ENCODE measurements at regions not wholly inside any gene's neighbourhood (a gene's known extent, or its start where the extent isn't known, plus 50 kb on each side); places are given as distances from the start of the nearest gene placed in this dataset.
A peak's percentile ranks its signal among the peaks of the same experiment; 100 is the strongest.

DNA sequence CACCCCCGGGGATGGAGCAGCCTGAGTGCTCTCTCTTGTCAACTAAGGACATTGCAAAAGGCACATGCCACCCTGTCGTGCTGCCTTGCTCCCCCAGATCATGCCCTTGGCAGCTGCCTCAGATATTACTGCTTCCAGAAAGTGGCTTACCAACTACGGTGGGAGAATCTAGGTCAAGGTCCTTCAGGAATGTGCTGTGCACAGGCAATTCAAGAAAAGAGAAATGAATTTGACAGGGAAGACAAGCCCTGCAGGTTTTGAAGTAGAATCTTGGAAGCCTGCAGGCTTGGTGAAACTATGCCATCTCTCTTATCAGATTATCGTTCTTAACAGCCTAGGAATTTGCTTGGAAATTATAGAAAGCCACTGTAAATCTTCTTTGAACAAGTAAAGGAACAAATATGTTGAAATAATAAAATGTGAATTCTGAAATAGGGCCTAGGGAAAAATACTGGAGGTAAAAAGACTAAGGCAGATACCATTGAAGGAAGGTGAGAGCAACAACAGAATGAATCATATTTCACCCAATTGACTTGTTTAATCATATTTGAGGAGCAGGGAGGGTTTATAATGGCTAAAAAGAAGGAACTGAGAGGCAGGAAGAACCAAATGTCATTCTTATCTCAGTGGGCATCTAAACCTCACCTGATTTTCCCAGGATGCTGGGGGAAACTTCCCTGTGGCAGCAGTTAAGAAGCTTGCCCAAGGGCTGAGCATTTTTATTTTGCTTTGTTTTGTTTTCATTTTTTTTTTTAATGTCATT is 94.0 kb upstream of the GLS start:
- Mint-ChIP-seq H3K4me3 (no peak overlapping the region), H3K27me3 (ENCODE audit: low read depth) (peaks cover 3% of the 10 kb centered on the region), H3K27ac (no peak overlapping the region), H3K36me3 (ENCODE audit: low read depth) (no peaks in the 10 kb centered on the region), H3K9me3 (ENCODE audit: insufficient read depth) (no peaks in the 10 kb centered on the region), H3K4me1 (ENCODE audit: low read depth) (peaks cover 7% of the 10 kb centered on the region)
- CTCF ChIA-PET = no interaction called here
- DNase-seq (no peak), ATAC-seq (no peak)
- POLR2A ChIA-PET = interaction anchor here (0.6 kb wide), 1 partner anchor 442 kb away, joined by 5 read pairs; no protein-coding TSS in a partner anchor

DNA sequence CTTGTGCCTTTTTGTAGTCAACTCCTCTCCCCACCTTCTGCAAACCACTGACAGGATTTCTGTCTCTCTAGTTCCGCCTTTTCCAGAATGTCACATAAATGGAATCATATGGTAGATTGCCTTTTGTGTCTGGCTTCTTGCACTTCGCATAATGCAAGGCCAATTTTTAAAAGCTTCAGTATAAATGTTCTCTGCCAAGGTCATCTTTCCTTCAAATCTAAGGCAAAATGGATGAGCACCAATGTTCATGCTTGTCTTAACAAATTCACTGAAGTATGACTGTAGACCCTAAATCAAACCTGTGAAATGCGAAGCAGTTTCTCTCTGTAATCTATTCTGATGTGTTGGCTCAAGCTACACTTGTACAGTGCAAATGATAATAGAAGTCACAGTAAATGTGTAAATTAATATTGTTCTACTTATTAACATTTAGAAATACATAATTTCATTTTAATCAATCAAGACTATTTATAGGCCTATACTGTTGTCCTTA is 92.8 kb upstream of the GLS start:
- CTCF ChIA-PET = interaction anchor here (1.5 kb wide), 1 partner anchor 160 kb away, joined by 4 read pairs; no protein-coding TSS in a partner anchor
- POLR2A ChIA-PET = interaction anchor here (0.6 to 1.2 kb wide), 3 partner anchors 57 to 183 kb away, joined by 3 read pairs; no protein-coding TSS in a partner anchor

DNA sequence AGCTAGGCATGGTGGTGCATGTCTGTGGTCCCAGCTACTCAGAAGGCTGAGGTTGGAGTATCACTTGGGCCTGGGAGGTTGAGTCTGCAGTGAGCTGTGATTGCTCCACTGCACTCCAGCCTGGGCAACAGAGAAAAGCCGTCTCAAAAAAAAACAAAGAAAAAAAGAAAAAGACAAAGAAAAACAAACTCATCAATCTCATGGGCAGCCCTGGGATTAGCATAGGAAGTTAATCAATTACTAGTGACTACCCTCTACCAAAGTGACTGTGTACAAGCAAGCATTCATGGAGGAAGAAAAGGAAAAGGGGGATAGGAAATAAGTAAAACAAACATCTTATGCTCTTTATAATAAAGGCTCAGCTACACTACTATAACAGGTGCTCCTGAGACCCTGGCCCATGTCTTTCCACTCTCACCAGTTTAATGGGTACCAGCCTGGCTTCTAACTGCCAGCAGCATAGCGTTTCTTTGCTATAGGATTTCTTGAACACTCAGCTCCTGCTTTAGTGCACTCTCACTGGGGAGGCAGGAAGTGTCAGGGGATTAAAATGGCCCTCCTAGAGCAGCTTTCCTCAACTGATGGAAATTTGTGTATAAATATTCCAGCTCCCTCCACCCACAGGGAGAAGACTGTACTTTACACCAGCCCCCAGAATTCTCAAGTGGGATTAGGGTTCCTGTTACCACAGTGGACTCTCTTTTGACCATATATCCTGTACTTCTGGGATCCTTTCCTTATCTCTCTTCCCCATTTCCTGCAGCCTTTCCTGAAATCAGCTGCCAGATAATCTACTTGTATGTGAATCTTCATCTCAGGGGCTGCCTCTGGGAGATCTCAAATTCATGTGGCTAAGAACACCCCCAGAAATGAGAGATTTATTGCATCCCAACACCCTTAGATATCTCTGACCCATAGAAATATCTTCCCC is 91.3 kb upstream of the GLS start:
- ChIA-PET CTCF (no interaction called here), POLR2A (interaction anchor here (1.2 kb wide), 1 partner anchor 171 kb away, joined by 3 read pairs; no protein-coding TSS in a partner anchor)
- no peaks in the 10 kb centered on the region for H3K9me3 Mint-ChIP-seq (ENCODE audit: insufficient read depth)
- H3K27ac Mint-ChIP-seq = no peak overlapping the region
- H3K36me3 Mint-ChIP-seq (ENCODE audit: low read depth) = no peaks in the 10 kb centered on the region
- ATAC-seq = no peak
- H3K27me3 Mint-ChIP-seq (ENCODE audit: low read depth) = no peaks in the 10 kb centered on the region
- peaks cover 15% of the 10 kb centered on the region for H3K4me1 Mint-ChIP-seq (ENCODE audit: low read depth)
- DNase-seq = no peak
- H3K4me3 Mint-ChIP-seq = no peak overlapping the region

More for the DNA sequence above, 92.8 kb upstream of the GLS start:
- ATAC-seq = no peak
- no peak for DNase-seq
- no peak overlapping the region for H3K27ac Mint-ChIP-seq
- H3K27me3 Mint-ChIP-seq (ENCODE audit: low read depth) = peaks cover 3% of the 10 kb centered on the region
- H3K4me3 Mint-ChIP-seq = no peak overlapping the region
- peaks cover 10% of the 10 kb centered on the region for H3K4me1 Mint-ChIP-seq (ENCODE audit: low read depth)
- no peaks in the 10 kb centered on the region for H3K9me3 Mint-ChIP-seq (ENCODE audit: insufficient read depth)
- no peaks in the 10 kb centered on the region for H3K36me3 Mint-ChIP-seq (ENCODE audit: low read depth)

DNA sequence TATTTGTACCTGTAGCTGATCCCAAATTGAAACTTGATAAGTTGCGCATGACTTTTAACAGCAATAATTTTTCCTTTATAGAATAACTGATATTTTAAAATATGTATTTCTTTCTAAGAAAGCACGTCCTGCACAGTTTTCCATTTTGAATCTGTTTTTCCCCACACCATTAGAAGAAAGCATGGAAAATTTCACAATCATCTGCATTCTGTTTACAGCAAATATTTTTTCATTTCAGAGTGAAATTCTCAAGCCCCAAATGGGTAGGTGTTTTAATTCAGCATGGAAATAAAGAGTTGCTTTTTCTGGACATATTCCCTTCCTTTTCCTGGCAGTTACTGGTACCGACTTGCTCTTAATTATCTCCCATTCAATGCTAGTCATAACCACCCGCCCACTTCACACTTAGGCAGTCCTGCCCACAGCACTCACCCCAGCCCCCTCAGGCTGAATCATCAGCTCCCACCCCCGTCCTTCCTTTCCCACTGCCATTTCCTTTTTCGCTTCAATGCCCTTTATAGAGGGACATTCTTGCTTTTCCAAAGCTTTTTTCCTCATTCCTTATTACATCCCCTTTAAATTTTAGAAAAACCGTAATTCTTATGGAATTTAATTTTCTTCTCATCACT is 89.2 kb upstream of the GLS start:
- H3K4me1 Mint-ChIP-seq (ENCODE audit: low read depth) = peaks cover 15% of the 10 kb centered on the region
- no peaks in the 10 kb centered on the region for H3K27me3 Mint-ChIP-seq (ENCODE audit: low read depth)
- CTCF ChIA-PET = interaction anchor here (1.0 to 2.0 kb wide), 4 partner anchors 11 to 238 kb away, joined by 3 to 7 read pairs (median 4); no protein-coding TSS in a partner anchor
- H3K36me3 Mint-ChIP-seq (ENCODE audit: low read depth) = no peaks in the 10 kb centered on the region
- peak; percentile 31 for DNase-seq
- no peak overlapping the region for H3K27ac Mint-ChIP-seq
- no peak for ATAC-seq
- no peak overlapping the region for H3K4me3 Mint-ChIP-seq
- no peaks in the 10 kb centered on the region for H3K9me3 Mint-ChIP-seq (ENCODE audit: insufficient read depth)
- POLR2A ChIA-PET = no interaction called here

GRCh38 chr2:190791976-190792575 is 88.5 kb upstream of the GLS start:
- no peak overlapping the region for H3K4me3 Mint-ChIP-seq
- no peaks in the 10 kb centered on the region for H3K36me3 Mint-ChIP-seq (ENCODE audit: low read depth)
- CTCF ChIA-PET = interaction anchor here (1.0 to 2.0 kb wide), 3 partner anchors 12 to 237 kb away, joined by 3 to 7 read pairs (median 4); no protein-coding TSS in a partner anchor
- no peak overlapping the region for H3K27ac Mint-ChIP-seq
- no peaks in the 10 kb centered on the region for H3K27me3 Mint-ChIP-seq (ENCODE audit: low read depth)
- DNase-seq = no peak
- POLR2A ChIA-PET = interaction anchor here (0.5 to 0.6 kb wide), 2 partner anchors 90 to 167 kb away, joined by 3 read pairs; no protein-coding TSS in a partner anchor
- H3K4me1 Mint-ChIP-seq (ENCODE audit: low read depth) = peaks cover 15% of the 10 kb centered on the region
- ATAC-seq = no peak
- no peaks in the 10 kb centered on the region for H3K9me3 Mint-ChIP-seq (ENCODE audit: insufficient read depth)

DNA sequence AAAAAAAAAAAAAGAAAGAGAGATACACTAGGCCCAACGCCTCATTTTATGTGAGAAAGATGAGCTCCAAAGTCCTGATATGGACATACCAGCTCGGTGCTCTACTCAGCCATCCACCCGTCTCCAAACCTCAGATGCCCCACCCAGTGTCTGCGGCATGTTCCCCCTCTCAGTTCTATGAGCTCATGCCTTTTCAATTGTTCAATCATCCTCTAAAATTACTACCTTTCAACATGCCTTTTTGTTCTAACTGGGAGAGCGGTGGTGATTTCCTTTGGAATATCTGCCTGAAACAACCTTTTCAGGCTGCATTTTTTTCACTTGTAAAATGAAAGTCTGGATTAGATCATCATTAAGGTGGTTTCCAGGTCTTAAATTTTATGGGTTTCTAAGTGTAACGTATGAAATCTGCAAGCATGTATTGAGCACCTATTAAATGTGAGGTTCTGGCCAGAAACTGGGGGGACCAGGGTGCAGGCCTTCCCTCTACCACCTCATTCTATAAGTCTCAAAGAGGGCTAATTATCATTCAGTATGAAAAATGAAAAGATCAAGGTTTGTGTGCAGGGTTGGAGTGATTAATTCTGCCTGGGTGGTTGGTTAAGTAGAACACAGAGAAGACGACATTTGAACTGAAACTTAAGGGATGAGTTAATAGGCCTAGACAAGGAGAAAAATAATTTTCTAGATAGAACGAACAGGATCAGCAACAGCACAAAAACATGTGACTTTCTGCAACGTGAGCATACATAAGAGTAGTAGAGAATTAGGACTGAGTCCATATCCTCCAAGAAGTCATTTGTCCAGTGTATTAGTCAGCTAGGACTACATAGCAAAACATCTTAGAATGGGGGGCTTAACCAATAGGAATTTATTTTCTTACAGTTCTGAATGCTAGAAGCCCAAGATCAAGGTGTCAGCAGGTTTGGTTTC is 87.4 kb upstream of the GLS start:
- no peaks in the 10 kb centered on the region for H3K27me3 Mint-ChIP-seq (ENCODE audit: low read depth)
- DNase-seq (no peak), ATAC-seq (no peak)
- CTCF ChIA-PET = interaction anchor here (1.1 to 2.0 kb wide), 3 partner anchors 10 to 155 kb away, joined by 3 to 7 read pairs (median 3); no protein-coding TSS in a partner anchor
- H3K27ac Mint-ChIP-seq = no peak overlapping the region
- peaks cover 15% of the 10 kb centered on the region for H3K4me1 Mint-ChIP-seq (ENCODE audit: low read depth)
- H3K36me3 Mint-ChIP-seq (ENCODE audit: low read depth) = no peaks in the 10 kb centered on the region
- H3K9me3 Mint-ChIP-seq (ENCODE audit: insufficient read depth) = no peaks in the 10 kb centered on the region
- H3K4me3 Mint-ChIP-seq = no peak overlapping the region
- POLR2A ChIA-PET = interaction anchor here (1.4 kb wide), 1 partner anchor 89 kb away, joined by 4 read pairs; no protein-coding TSS in a partner anchor

- H3K9me3 Mint-ChIP-seq (ENCODE audit: insufficient read depth) = no peaks in the 10 kb centered on the region
- ChIA-PET CTCF (interaction anchor here (0.8 to 1.5 kb wide), 4 partner anchors 10 to 159 kb away, joined by 3 to 5 read pairs (median 3); no protein-coding TSS in a partner anchor), POLR2A (interaction anchor here (0.6 kb wide), 1 partner anchor 113 kb away, joined by 3 read pairs; no protein-coding TSS in a partner anchor)
- H3K4me3 Mint-ChIP-seq = no peak overlapping the region
- H3K36me3 Mint-ChIP-seq (ENCODE audit: low read depth) = no peaks in the 10 kb centered on the region
- ATAC-seq (no peak), DNase-seq (no peak)
- peaks cover 15% of the 10 kb centered on the region for H3K4me1 Mint-ChIP-seq (ENCODE audit: low read depth)
- no peaks in the 10 kb centered on the region for H3K27me3 Mint-ChIP-seq (ENCODE audit: low read depth)
- no peak overlapping the region for H3K27ac Mint-ChIP-seq
These were observed 86.2 kb upstream of the GLS start for GRCh38 chr2:190794377-190794776.

DNA sequence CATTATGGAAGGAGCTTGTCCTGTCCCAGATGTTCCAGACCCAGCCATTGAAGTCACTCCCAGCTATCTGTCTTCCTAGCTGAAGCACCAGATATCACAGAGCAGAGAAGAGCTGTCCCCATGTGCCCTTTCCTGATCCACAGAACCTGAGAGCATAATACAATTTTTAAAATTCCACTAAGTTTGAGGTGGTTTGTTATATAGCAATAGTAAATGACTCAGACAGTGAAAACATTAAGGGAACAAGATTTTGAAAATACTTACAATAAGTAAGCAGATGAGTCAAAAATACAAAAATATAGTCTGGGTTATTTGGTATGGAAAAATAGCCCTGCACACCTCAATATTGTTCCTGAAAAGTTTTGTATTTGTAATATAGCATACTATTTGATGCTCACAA is 85.8 kb upstream of the GLS start:
- Mint-ChIP-seq H3K27ac (no peak overlapping the region), H3K27me3 (ENCODE audit: low read depth) (no peaks in the 10 kb centered on the region), H3K36me3 (ENCODE audit: low read depth) (no peaks in the 10 kb centered on the region), H3K4me3 (no peak overlapping the region), H3K4me1 (ENCODE audit: low read depth) (peaks cover 15% of the 10 kb centered on the region), H3K9me3 (ENCODE audit: insufficient read depth) (no peaks in the 10 kb centered on the region)
- CTCF ChIA-PET = interaction anchor here (1.1 to 1.5 kb wide), 3 partner anchors 9 to 153 kb away, joined by 3 to 5 read pairs (median 3); no protein-coding TSS in a partner anchor
- POLR2A ChIA-PET = interaction anchor here (0.6 kb wide), 1 partner anchor 113 kb away, joined by 3 read pairs; no protein-coding TSS in a partner anchor
- ATAC-seq = no peak
- DNase-seq = no peak

DNA sequence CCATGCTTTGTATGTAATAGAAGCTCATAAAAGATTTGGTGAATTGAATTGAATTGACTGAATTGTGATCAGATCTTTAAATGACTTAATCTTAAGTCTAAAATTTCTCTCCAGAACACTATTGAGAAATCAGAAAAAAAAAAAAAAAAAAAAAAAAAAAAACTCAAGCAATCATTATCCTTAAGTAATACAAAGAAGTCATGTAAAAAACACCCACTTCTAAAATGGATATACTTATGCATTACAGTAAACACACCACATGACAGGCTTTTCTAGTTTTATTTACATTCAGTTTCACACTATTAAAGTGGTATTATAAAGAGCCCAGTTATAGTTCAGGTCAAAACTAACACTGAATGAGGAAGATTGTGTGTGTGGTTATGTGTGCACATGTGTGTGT is 84.9 kb upstream of the GLS start:
- POLR2A ChIA-PET = no interaction called here
- no peak for ATAC-seq
- no peak overlapping the region for H3K27ac Mint-ChIP-seq
- CTCF ChIA-PET = no interaction called here
- H3K4me3 Mint-ChIP-seq = no peak overlapping the region
- no peaks in the 10 kb centered on the region for H3K36me3 Mint-ChIP-seq (ENCODE audit: low read depth)
- DNase-seq = no peak
- H3K4me1 Mint-ChIP-seq (ENCODE audit: low read depth) = peaks cover 15% of the 10 kb centered on the region
- H3K27me3 Mint-ChIP-seq (ENCODE audit: low read depth) = no peaks in the 10 kb centered on the region
- H3K9me3 Mint-ChIP-seq (ENCODE audit: insufficient read depth) = no peaks in the 10 kb centered on the region

DNA sequence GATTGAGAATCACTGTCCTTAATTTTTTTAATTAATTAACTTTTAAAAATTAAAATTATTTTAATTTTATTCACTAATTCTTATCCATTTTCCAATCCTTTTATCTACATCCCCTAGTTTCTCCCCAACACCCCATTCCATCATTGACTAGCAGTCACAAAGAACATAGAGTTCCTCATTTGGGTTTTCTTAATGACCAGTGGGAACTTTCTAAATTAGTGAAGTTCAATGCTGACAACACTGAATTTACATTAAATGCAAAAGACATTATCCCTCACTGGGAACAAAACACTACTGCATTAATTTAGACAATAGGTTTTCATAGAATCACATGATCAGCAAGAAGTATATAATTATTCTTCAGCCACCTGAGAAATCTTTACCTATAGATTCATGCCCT is 80.6 kb upstream of the GLS start:
- no peak overlapping the region for H3K27ac Mint-ChIP-seq
- H3K36me3 Mint-ChIP-seq (ENCODE audit: low read depth) = no peaks in the 10 kb centered on the region
- ChIA-PET POLR2A (no interaction called here), CTCF (interaction anchor here (1.0 to 1.7 kb wide), 3 partner anchors 13 to 148 kb away, joined by 3 to 5 read pairs (median 4); no protein-coding TSS in a partner anchor)
- no peaks in the 10 kb centered on the region for H3K27me3 Mint-ChIP-seq (ENCODE audit: low read depth)
- H3K4me3 Mint-ChIP-seq = no peak overlapping the region
- no peaks in the 10 kb centered on the region for H3K9me3 Mint-ChIP-seq (ENCODE audit: insufficient read depth)
- no peaks in the 10 kb centered on the region for H3K4me1 Mint-ChIP-seq (ENCODE audit: low read depth)
- ATAC-seq (no peak), DNase-seq (no peak)

Measured in activated CD8-positive, alpha-beta T cell treated with anti-CD3 and anti-CD28 coated beads, Interleukin-2, amount 10 ng/mL, durations not matched to agents 7 days and 5 days (primary cell).